HG02798 (cell line): ENCODE measurements at regions not wholly inside any gene's neighbourhood (a gene's known extent, or its start where the extent isn't known, plus 50 kb on each side); places are given as distances from the start of the nearest gene placed in this dataset.

Source experiments
- ATAC-seq: cut with Tn5 transposase; IDR thresholded peaks from one replicate; pipeline ENCODE4 v1.9.1; 2021; ENCODE audit warnings: mild to moderate bottlenecking; ENCODE audit not compliant: unreplicated experiment, poor library complexity

GRCh38 chr12:25743679-25744215, 190.7 kb upstream of the LMNTD1 start:
- no peak for ATAC-seq

- no peak for ATAC-seq
Measured at GRCh38 chr12:25744313-25744712, 191.2 kb upstream of the LMNTD1 start.

- no peak for ATAC-seq
Measured at GRCh38 chr12:25745281-25745680, 192.2 kb upstream of the LMNTD1 start.

DNA sequence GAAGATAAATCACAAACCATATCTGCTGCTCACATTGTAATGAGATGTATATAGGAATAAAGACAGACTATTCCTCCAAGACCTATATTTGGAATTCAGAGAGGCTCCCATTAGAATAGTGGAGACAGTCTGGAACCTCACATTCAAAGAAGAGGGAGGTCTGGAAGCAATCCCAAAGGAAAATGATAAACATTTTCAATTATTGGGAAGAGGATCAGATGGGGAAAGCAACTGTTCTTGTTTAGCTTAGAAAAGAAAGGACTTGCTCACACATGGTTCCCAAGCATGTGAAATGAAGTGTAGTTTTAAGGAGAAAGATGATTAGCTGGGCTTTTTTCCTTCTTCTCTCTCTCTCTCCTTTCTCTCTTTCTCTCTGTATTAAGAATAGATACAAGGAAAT, 193.0 kb upstream of the LMNTD1 start:
- no peak for ATAC-seq

DNA sequence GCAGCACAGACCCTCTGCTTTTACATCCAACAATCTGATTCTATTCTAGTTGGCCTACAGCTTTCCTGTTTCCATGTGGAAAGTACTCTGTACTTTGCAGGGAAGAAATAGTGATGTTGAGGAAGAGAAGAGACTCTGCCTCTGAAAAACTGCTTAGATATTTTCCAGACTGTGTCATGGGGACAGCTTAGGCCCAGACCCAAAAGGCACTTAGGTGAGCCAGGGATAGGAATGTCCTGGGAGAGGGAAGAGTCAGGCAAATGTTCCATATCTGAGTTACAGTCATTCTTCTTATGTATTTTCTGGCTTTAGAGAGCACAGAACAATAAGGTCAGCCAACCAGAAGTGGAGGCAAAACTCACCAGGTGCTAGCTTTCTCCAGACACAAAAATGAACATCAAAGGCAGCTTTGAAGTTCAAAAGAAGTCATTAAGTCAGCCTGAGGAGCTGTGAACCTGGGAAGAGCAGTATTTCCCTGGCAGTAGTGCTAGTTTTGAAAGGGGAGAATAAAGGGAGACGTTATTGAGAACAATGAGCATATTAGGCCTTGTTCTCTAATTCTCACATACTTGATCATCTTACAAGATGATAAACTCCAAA, 199.7 kb upstream of the LMNTD1 start:
- no peak for ATAC-seq

- ATAC-seq, result no peak
Measured at GRCh38 chr12:25755136-25755970, 202.3 kb upstream of the LMNTD1 start.

DNA sequence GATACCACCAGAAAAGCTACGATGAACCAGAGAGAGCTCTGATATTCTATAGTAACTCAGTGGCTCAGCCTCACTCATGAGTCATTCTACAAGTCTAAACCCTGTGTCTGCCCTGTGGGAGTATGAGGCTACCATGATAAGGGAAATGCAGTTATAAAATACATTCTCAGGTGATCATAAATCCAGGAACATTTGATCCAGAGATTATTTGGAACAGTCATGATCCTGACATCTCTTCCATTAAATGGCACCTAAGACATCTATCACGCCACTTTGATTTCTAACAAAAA, 202.6 kb upstream of the RASSF8 start:
- no peak for ATAC-seq

DNA sequence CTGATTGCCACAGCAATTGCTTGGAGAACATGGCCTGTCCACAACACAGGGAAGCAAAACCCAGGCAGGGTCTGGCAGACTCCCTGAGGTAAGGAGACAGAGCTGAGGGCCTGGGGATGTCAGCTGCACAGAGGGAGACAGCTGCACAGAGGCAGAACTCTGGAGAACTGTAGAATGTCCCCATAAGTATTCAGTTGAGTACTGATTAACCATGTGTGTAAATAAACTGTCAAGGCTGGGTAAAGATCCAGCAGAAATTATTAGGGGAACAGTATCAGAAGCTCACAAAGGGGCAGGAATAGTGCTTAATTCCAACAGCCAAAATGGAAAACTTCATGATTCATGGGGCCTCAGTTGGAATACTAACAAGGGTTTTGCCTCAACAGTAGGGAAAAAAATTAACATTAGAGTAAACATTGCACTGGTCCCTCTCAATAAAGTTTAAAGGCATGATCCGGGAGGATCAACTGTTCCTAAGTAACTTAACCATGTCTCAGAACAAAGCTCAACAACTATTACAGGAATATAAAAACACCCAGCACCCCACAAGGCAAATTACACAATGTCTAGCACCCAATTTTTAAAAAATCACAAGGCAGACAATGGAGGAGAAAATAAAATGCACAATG, 201.3 kb upstream of the RASSF8 start:
- ATAC-seq, result no peak

DNA sequence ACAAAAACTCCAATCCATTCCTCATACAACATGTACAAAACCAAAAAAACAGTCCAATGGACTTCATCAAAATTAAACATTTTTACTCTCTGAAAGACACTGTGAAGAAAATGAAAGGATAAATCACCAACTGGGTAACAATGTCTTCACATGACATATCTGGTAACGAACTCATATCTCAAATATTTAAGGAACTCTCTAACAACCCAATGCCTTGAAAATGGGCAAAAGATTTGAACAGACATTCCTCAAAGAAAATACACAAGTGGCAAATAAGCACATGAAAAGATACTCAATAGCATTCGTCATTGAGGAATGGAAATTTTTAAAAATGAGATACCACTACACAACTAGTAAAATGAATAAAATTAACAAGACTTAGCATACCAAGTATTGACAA, 198.7 kb upstream of the RASSF8 start:
- ATAC-seq, result no peak

DNA sequence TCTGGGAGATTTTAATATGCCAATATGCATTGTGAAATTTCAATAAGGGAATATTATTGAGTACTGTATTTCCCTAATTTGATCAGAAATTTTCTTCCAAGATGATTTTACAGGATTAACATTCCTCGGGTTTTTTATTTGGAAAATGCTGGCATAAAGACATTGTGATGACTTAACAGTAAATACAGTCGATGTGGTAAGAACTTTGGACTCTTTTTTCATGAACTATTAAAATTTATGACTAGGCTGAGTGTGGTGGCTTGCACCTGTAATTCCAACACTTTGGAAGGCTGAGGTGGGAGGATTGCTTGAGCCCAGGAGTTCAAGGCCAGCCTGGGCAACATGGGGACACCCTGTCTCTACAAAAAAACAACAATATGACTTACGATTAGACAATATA, 197.1 kb upstream of the RASSF8 start:
- no peak for ATAC-seq

DNA sequence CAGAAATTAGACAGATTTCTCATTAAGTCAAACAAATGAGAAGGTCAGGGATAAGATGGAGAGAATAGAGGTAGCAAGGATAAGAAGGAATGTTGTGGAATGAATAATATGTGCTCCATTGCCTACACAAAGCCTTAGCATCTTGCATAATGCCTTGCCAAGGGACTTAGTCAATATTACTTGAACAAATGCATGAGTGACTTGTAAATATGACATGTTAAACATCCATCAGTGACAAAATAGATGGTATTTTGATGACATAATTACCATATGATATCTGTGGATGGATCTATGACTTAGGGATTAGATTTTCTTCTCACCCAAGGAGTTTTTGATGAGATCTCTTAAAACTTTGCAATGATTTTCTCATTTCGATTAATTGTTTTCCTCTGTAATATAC, 194.1 kb upstream of the RASSF8 start:
- ATAC-seq, result no peak

DNA sequence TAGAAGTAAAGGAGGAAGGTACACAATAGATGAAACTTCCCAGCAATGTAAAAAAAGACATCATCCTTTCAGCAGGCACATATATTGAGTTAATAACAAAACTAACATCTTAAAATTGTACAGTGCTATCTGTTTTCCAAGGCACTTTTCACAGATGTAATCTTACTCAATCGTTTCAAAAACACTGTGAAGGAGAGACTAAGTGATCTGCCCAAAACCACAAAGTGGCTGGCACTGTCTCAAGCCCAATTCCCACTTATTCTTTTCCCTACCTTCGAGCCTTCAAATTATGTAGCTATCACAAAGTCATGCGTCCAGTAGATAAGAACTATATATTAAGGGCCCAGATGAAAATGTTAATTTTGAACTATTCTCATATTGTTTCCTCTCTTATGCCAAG, 193.6 kb upstream of the RASSF8 start:
- ATAC-seq, result no peak

GRCh38 chr12:25767606-25768005, 190.9 kb upstream of the RASSF8 start:
- no peak for ATAC-seq

DNA sequence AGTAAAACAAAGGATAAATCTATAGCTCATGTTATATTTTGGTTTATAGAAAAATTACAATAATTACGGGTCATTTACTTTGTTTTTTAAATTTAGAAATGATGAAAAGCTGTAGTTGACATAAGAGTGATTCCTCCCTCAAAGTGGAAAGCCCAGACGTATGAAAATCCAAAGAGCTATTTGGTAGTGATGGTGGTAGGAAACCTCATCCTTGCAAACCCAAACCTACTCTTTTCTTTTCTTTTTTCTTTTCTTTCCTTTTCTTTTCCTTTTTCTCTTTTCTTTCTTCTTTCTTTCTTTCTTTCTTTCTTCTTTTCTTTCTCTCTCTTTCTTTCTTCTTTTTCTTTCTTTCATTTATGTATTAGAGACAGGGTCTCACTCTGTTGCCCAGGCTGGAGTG, 190.3 kb upstream of the RASSF8 start:
- no peak for ATAC-seq

- no peak for ATAC-seq
Measured at GRCh38 chr12:25769082-25769945, 189.2 kb upstream of the RASSF8 start.

DNA sequence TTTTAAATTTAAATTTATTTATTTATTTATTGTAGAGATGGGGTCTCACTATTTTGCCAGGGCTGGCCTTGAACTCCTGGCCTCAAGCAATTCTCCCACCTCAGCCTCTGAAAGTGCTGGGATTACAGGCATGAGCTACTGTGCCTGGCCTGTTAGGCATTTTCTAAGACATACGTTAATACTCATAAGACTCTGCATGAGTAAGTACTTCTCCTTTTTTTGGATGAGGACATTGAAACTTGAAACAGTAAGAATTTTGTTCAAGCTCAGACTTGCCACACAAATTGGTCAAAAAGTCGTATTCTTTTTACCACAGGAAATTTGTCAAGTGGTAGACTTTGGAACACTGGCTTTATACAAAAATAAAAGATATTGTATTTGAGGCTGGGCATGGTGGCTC, 187.4 kb upstream of the RASSF8 start:
- ATAC-seq, result no peak

DNA sequence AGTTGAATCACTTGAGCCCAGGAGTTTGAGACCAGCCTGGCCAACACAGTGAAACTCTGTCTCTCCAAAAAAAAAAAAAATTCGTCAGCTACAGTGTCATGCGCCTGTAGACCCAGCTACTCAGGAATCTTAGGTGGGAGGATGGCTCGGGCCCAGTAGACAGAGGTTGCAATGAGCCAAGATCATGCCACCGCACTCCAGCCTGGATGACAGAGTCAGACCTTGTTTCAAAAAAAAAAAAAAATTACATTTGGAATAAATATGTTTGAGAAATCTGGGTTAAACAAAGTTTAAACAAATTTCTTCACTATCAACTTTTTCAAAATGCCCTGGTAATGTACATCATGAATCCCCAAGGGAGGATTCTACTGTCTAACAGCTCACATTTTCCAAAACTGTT, 187.0 kb upstream of the RASSF8 start:
- ATAC-seq, result no peak

- no peak for ATAC-seq
Measured at GRCh38 chr12:25775968-25776367, 182.5 kb upstream of the RASSF8 start.

DNA sequence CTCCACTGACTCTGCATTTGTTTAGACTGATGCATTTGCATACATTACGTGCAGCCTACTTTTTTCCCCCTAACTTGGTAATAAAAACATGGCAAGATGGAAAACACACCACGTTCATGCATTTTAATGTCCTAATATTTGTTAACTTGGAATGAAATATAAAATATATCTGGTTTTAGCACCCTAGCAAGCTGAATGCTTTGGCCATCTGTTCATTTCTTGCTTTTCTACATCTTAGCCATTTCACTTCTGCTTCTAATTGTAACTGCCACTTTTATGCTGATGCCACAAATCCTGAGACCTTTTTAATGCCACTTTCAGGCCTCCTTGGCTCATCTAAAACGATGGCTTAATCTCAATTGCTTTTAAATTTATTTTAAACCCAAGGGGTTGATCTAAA, 177.7 kb upstream of the RASSF8 start:
- no peak for ATAC-seq

DNA sequence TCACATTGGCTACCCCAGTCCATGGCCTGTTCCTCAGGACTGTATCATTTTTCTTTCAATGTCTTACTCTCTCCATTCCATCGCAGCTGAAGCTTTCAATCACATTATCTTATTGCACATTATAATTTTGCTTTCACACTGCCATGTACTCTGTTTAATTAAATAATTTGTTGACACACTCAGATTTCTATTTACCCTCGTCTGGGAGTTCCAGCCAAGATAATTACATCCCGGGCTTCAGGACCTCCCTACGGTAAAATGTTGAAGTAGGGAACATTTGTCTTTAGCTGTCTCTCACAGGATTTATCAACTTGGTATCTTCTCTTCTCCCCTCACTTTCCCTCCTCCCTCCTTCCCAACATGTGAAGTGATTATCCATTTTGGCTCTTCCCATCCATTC, 177.2 kb upstream of the RASSF8 start:
- ATAC-seq, result no peak

DNA sequence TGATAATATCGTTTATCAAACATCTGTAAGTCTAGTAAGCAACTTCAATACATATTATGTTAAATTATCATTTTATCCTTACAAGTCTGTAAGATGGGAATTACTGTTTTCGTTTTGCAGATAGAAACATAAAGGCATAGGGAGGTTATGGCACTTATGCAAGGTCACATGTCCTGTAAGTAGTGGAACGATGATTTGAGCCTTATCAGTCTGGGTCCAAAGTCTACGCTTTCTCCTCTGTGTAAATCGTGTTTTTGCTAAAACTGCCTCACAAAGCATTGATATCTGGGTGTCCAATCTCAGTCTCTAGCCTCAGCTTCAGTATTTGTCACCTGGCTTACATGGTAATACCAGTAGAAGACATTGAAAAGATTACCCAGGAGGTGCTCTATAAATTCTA, 174.9 kb upstream of the RASSF8 start:
- no peak for ATAC-seq
